Glomerular visceral epithelial cell (primary cell): ENCODE measurements at regions not wholly inside any gene's neighbourhood (a gene's known extent, or its start where the extent isn't known, plus 50 kb on each side); places are given as distances from the start of the nearest gene placed in this dataset.

Experiments
- DNase-seq: peaks from one replicate; pipeline ENCODE4 v3.0.0-alpha.2; 2016; ENCODE audit errors: extremely low spot score

- no peak for DNase-seq
These were observed 473.6 kb downstream of the EPHA7 start for GRCh38 chr6:92945799-92946198.

DNA sequence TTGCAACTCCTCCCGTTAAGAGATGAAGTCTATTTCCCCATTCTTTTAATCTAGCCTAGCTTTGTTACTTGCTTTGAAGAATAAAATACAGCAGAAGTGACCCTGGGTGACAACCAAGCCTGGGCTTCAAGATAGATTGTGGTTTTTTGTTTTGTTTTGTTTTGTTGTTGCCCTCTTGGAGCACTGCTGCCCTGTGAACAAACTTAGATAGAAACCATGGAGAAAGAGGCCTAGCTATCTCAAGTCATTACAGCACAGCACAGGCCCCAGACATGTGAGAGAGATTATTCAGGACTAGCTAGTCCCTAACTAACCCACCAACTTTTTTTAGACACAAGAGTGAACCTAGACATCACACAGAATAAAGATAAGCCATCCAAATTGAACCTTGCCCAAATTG, 475.2 kb downstream of the EPHA7 start:
- DNase-seq, result no peak

- DNase-seq, result no peak
These were observed 476.8 kb downstream of the EPHA7 start for GRCh38 chr6:92942549-92942948.

- no peak for DNase-seq
These were observed 484.7 kb downstream of the EPHA7 start for GRCh38 chr6:92934625-92935024.

- no peak for DNase-seq
These were observed 489.2 kb downstream of the EPHA7 start for GRCh38 chr6:92930171-92930570.

- DNase-seq, result no peak
These were observed 497.0 kb downstream of the EPHA7 start for GRCh38 chr6:92922216-92922806.

- no peak for DNase-seq
These were observed 503.9 kb downstream of the EPHA7 start for GRCh38 chr6:92915466-92915865.

DNA sequence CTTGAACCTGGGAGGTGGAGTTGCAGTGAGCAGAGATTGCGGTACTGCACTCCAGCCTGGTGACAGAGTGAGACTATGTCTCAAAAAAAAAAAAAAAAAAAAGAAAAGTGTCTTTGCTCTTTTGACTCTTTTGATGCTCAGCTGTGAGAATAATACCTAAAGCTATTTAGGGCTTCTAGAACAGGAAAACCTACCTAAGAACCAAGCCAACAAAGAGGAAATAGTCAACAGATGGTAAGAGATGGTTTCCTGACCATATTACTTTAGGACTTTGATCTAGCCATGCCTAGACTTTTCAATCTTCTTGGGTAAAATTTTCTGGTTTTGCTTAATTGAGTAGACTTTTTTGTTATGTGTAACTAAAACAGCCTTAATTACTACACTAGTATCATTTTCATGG, 508.1 kb downstream of the EPHA7 start:
- no peak for DNase-seq

DNA sequence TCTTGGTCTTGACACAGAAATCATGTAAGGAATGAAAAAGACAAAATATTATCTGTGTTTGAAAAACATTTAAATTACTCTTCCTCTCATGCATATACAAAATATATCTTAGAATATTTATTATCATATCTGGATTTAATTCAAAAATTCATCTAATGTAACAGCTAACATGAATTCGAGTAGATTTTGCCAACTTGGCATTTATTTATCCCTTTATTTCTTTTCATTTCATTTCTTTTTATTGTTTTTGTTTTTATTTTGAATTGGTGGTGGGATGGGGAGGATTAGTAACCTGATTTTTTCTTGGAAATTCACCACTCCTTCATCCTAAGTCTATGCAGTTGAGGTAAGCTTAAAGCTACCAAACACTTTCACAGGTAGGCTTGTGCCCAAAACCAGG, 508.7 kb downstream of the EPHA7 start:
- no peak for DNase-seq

- DNase-seq, result no peak
These were observed 513.0 kb downstream of the EPHA7 start for GRCh38 chr6:92906385-92906784.

DNA sequence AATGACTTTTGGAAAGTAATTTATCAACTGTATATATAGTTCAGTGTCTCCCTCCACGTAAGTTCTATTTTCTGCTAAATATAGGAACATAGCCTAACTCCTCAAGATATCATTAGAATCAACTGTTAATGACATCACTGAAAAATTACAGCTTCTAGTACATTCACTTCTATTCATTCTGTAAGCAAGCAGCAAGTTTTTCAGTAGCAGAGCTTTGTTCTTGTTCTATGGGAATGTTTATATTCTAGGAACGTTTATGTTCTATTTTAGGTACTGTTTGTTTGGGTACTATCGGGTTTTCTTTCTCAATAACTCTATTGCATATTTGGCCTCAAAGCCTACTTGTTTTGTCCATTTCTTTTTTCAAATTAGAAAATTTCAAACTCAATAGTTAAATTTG, 525.6 kb downstream of the EPHA7 start:
- no peak for DNase-seq

DNA sequence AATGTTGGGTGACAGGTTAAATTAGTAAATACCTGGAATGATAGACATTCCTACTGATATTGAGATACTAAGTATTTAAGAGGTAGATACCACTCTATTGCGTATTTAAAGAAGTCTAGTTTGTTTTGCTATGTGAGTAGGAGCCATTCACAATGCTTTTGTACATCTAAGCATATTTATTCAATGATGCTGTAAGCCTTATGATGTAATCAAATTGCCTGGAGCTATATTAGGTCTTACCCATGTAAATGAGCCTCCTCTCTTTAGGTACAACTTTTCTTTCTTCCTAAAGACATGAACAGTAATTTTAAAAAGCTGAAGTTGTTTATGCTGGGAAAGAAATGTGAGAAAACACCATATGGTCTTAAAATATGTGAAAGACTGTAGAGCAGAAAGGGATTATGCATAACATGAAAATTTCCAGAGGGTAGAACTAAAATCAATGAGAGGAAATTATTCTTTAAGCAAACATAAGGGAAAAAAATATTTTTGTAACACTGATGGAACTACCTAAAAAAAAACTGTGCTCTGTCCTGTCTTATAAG, 526.7 kb downstream of the EPHA7 start:
- no peak for DNase-seq

DNA sequence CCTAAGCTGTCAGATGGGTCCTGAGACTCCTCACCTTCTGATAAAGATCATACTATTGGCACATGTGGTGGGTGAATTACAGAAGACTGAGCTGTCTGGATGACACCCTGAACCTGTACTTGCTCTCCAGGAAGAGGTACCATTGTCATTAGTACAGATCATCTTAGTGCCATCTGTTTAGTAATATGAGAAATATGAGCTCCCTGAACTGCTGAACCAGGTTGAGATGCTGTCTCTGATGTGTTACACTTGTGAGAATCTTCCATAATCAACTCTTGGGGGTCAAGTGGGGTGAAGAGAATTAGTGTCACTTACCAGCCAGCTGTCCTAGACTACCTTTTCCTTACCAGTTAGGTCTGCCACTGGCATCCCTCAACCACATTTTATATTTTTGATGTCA, 531.0 kb downstream of the EPHA7 start:
- DNase-seq, result no peak

DNA sequence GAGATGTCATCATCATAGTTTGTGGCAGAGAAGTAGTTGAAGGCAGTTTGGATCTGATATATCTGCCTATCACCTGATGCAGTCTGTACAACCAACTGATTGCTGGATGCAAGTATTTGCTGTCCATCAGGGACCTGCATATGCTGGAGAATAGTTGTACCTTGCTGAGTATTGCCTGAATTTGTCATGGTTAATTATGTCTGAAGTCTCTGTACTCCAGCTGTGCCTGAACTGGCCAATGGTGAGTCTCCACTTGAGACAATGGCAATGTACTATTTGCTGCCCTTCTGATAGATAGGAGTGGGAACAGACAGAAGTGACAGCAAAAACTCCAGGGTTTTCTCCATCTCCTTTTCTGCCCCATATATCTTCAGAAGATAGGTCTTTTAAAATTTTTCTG, 531.5 kb downstream of the EPHA7 start:
- no peak for DNase-seq

DNA sequence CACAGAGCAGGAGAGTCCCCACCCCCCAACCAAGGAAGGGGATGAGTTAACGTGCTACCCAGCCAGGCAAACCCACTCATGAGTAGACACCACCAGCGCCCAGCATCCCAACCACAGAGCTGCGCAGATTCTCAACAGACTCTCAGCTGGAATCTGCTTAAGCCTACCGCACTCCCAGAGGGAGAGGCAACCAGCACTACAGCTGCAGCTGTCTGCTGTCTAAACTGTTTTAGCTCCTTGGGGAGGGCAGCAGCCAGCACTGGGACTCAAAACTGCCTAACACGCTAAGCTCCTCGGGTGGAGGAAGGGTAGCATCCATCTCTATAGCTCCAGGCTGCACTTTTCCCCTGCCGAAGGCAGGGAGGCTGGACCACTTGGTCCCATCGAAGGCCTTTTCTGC, 539.8 kb downstream of the EPHA7 start:
- no peak for DNase-seq

- DNase-seq, result no peak
These were observed 554.3 kb downstream of the EPHA7 start for GRCh38 chr6:92864966-92865555.

DNA sequence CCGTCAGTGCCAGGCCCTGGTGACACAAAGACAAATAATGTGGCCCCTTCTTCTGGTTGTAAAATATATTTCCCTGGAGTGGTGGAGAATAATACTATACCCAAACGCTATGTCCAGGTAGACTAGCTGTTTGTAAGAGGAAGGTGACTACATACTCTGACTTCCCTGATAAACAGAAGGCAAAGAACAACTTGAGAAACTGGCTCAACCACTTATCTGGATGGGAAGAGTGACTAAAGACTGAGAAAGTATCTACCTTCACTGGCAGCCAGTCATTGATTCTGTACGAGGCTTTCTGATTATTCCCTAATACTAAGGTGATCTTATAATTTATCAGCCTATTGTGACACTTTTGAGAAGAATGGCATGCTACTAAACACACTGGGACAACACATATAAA, 569.7 kb downstream of the EPHA7 start:
- no peak for DNase-seq

DNA sequence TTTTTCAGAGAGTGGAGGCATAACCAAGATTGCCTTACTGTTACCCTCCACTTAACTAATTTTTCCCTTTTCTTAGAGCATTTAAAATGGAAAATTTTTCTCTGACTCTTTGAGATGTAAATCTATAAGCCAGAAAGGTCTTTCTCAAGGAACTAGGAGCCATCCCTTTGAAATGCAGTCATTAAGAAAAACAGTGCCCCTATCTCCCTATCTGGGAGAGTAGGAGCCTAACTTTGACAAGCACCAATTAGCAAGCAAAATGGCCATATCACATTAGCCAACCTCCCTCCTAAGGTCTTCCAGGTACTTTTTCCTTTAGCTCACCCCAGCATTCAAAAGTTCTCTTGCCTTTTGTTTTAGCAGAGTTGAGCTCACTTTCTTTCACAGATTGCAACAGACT, 570.5 kb downstream of the EPHA7 start:
- no peak for DNase-seq

DNA sequence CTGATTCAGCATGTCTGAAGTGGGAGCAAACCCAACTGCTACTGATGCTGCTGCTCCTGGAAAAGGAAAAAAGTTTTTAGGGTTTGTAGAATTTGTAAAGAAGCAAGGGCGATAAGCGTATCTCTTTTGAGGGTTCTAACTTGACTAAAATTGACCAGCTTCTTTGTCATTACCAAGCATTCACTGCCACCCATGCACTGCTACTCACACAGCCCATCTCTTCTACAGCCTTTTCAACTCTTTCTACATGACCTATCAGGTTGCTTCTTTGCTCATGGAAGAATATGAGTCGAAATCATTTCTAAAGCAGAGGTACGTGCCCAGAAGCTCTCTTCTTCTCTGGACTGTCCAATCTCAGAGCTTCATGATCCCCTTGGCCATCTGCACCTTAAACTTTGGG, 570.9 kb downstream of the EPHA7 start:
- no peak for DNase-seq

DNA sequence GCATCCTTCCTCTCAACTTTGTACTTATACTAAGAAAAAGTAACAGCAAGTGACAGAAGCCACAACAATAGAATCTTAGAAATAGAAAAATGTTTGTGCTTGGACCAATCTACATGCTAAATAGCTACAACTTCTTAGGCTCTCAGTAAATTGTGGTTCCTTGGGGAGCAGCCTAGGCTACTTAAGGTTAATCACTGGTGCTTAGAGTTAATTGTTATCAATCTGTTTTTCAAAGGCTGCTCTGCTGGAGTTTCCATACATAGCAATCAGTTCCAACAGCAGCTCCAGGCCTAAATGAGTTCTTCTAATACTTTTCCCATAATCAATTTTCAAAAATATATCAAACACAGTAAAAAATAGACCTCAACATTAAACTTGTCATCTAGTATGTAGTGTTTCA, 571.4 kb downstream of the EPHA7 start:
- no peak for DNase-seq

- DNase-seq, result no peak
These were observed 579.0 kb downstream of the EPHA7 start for GRCh38 chr6:92840246-92840930.

GRCh38 chr6:92828788-92829187, 590.6 kb downstream of the EPHA7 start:
- no peak for DNase-seq

DNA sequence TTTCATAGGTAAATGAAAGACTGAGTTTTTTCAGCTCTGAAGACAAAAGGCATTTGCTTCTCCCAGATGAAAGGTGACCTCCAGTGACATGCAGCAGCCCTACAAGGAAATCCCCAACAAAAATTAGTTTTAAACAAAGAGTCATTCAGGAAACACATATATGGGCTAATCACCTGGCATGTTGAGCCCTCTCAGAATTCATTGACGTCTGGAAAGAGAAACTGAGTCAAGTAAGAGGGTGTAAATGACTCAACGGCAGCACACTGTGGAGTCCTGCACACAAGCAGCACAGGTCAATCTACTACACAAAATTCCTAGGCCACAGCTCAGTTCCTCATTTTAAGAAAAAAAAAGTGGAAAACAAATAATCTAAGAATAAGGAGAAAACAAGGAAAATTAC, 592.3 kb downstream of the EPHA7 start:
- no peak for DNase-seq
